PC-9 (cell line): ENCODE measurements at regions not wholly inside any gene's neighbourhood (a gene's known extent, or its start where the extent isn't known, plus 50 kb on each side); places are given as distances from the start of the nearest gene placed in this dataset.

Experiments used
- BruUV-seq: library from RNA; stranded (reverse); fragments of 400-500 nt; replicated peaks from 2 replicates; lab custom pipeline; 2021; lab: Mats Ljungman, UMichigan
- CTCF ChIA-PET: fragments of 300-600 bp; sonication (Branson Sonifier 250); formaldehyde crosslinking; loops from one replicate; lab custom pipeline; 2022; ENCODE audit warnings: antibody characterized with exemption; lab: Charles Lee
- POLR2A ChIA-PET: fragments of 300-600 bp; sonication (Branson Sonifier 250); formaldehyde crosslinking; loops from one replicate; lab custom pipeline; 2022; ENCODE audit warnings: antibody characterized with exemption; ENCODE audit not compliant: unreplicated experiment; lab: Charles Lee
- DNase-seq, 2 experiments: peaks; one replicate each; pipeline versions ENCODE4 v3.0.0 to v3.0.0-alpha.2; 2015 to 2022; ENCODE audit warnings: mixed read lengths in 1 of 2
- H2AFZ ChIP-seq: fragments of 200-600 bp; sonication (generic); 2 replicates; pipeline ENCODE4 v1.8.1; 2017; ENCODE audit warnings: antibody characterized with exemption
- H3F3A ChIP-seq: fragments of 200-600 bp; sonication (generic); 2 replicates; pipeline ENCODE4 v1.8.1; 2017; ENCODE audit warnings: antibody characterized with exemption, mild to moderate bottlenecking, low read depth; ENCODE audit not compliant: insufficient read depth
- H3K27ac ChIP-seq: fragments of 200-600 bp; sonication (generic); 2 replicates; pipeline ENCODE4 v1.6.1; 2016; ENCODE audit warnings: mixed run types
- H3K27me3 ChIP-seq: fragments of 200-600 bp; sonication (generic); 2 replicates; pipeline ENCODE4 v1.6.1; 2016; ENCODE audit warnings: low read depth, mixed run types; ENCODE audit not compliant: insufficient read depth
- H3K36me3 ChIP-seq: fragments of 200-600 bp; sonication (generic); 2 replicates; pipeline ENCODE4 v1.6.1; 2016; ENCODE audit warnings: low read depth, mixed run types
- H3K4me1 ChIP-seq: fragments of 200-600 bp; sonication (generic); replicated peaks from 2 replicates; pipeline ENCODE4 v1.6.1; 2016; ENCODE audit warnings: mixed run types; ENCODE audit not compliant: insufficient read depth
- H3K4me2 ChIP-seq: fragments of 200-600 bp; sonication (generic); 2 replicates; pipeline ENCODE4 v1.6.1; 2017; ENCODE audit warnings: mixed run types
- H3K4me3 ChIP-seq: fragments of 200-600 bp; sonication (generic); 2 replicates; pipeline ENCODE4 v1.6.1; 2016; ENCODE audit warnings: mixed run types
- H3K79me2 ChIP-seq: fragments of 200-600 bp; sonication (generic); 2 replicates; pipeline ENCODE4 v1.6.1; 2017; ENCODE audit warnings: low read depth, mixed run types
- H3K9me2 ChIP-seq: fragments of 200-600 bp; sonication (generic); 2 replicates; pipeline ENCODE4 v1.8.1; 2017; ENCODE audit warnings: mild to moderate bottlenecking; ENCODE audit not compliant: insufficient read depth
- H3K9me3 ChIP-seq: fragments of 200-600 bp; sonication (generic); 2 replicates; pipeline ENCODE4 v1.8.1; 2016; ENCODE audit warnings: low read depth; ENCODE audit not compliant: insufficient read depth
- H4K20me1 ChIP-seq: fragments of 200-600 bp; sonication (generic); 2 replicates; pipeline ENCODE4 v1.8.1; 2017; ENCODE audit not compliant: insufficient read depth
- CTCF ChIP-seq: fragments of 200-600 bp; sonication (generic); conservative IDR thresholded peaks from 2 replicates; pipeline ENCODE4 v1.6.1; 2017; ENCODE audit warnings: mixed run types, antibody characterized with exemption, mild to moderate bottlenecking, moderate library complexity
- EZH2 ChIP-seq: fragments of 200-600 bp; sonication (generic); IDR thresholded peaks from 2 replicates; pipeline ENCODE4 v1.8.0; 2017; ENCODE audit warnings: antibody characterized with exemption, low read depth
- intact Hi-C: fragments of 100-400 bp; cut with micrococcal nuclease; formaldehyde crosslinking; loops from one replicate; pipeline ENCODE4 v1.10.0; 2022; ENCODE audit not compliant: unreplicated experiment

DNA sequence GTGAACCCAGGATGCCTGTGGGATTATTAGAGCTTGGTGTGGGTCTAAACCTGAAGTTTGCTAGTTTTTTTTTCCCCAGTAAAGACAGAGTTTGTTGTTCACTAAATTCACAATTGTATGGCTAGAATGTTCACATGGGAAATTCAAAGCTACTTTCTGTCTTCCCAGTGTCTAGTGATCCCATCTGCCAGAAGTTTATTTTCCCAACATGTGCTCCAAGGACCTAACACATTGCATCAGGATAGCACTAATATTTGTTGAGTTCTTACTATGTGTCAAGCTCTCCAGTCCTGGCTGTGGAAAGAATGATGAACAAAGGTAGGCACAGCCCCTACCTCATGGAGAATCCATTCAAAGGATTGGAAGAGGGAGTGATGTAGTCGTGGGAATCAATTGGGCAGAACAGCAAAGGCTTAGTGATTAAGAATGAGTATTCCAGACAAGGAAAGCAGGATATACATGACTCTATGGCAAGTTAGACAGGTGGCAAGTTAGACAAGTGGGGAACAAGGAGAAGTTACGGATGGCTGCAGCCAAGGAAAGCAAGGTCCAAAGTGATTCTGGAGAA lies 521.5 kb upstream of the WWC1 start:
- BruUV-seq, result no TSS peak
- no peaks in the 10 kb centered on the region for H3K27me3 ChIP-seq
- H3K4me2 ChIP-seq, result no peak overlapping the region
- no peak overlapping the region for H2AFZ ChIP-seq
- no peaks in the 10 kb centered on the region for H3K4me1 ChIP-seq
- no peaks in the 10 kb centered on the region for H3K9me2 ChIP-seq
- ChIA-PET POLR2A (no interaction called here), CTCF (no interaction called here)
- intact Hi-C loops, result no loop called here
- no peak overlapping the region for H3K27ac ChIP-seq
- TF ChIP-seq EZH2 (no peak), CTCF (no peak)
- H3K36me3 ChIP-seq, result no peaks in the 10 kb centered on the region
- H3K79me2 ChIP-seq, result no peaks in the 10 kb centered on the region
- no peaks in the 10 kb centered on the region for H4K20me1 ChIP-seq
- H3F3A ChIP-seq, result no peaks in the 10 kb centered on the region
- no peak for DNase-seq
- no peak overlapping the region for H3K4me3 ChIP-seq
- H3K9me3 ChIP-seq, result peaks cover 3% of the 10 kb centered on the region; the same call in 1 of the 2 replicates

DNA sequence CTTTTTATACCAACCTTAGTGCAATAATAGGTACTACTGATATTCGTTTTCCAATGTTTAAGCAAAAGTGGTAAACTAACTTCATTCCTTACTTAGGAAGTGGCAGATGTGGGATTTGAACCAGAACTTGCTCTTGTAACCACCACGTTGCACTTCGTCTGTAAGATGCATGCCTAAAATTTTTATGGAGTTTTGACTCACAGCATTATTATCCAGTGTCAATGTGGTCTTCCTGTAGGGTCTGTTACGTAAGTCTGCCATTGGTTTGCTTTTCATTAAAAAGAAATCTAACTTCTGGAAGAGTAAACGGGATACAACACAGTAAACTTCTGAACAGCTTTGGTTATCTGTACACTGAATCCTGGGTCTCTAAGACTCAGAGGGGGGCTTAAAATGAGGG lies 521.0 kb upstream of the WWC1 start:
- Histone ChIP-seq H3K4me3 (no peak overlapping the region), H3K9me2 (no peaks in the 10 kb centered on the region), H2AFZ (no peak overlapping the region), H3F3A (no peaks in the 10 kb centered on the region), H3K36me3 (no peaks in the 10 kb centered on the region), H3K27me3 (no peaks in the 10 kb centered on the region), H3K4me2 (no peak overlapping the region), H4K20me1 (no peaks in the 10 kb centered on the region), H3K27ac (no peak overlapping the region), H3K4me1 (no peaks in the 10 kb centered on the region), H3K79me2 (no peaks in the 10 kb centered on the region), H3K9me3 (peaks cover 3% of the 10 kb centered on the region; the same call in 1 of the 2 replicates)
- CTCF ChIA-PET, result no interaction called here
- POLR2A ChIA-PET, result no interaction called here
- intact Hi-C loops, result no loop called here
- no peak for TF ChIP-seq EZH2
- no peak for TF ChIP-seq CTCF
- DNase-seq, result no peak
- no TSS peak for BruUV-seq

GRCh38 chr5:167771571-167771970 lies 519.9 kb upstream of the WWC1 start:
- no peak overlapping the region for H3K4me3 ChIP-seq
- H4K20me1 ChIP-seq, result no peaks in the 10 kb centered on the region
- CTCF ChIA-PET, result no interaction called here
- no peak for DNase-seq
- H3K4me2 ChIP-seq, result no peak overlapping the region
- H2AFZ ChIP-seq, result no peak overlapping the region
- no TSS peak for BruUV-seq
- no peaks in the 10 kb centered on the region for H3K79me2 ChIP-seq
- no peaks in the 10 kb centered on the region for H3K27me3 ChIP-seq
- no peaks in the 10 kb centered on the region for H3K9me2 ChIP-seq
- TF ChIP-seq CTCF (no peak), EZH2 (no peak)
- no peak overlapping the region for H3K27ac ChIP-seq
- H3K36me3 ChIP-seq, result no peaks in the 10 kb centered on the region
- H3K9me3 ChIP-seq, result peaks cover 3% of the 10 kb centered on the region; the same call in 1 of the 2 replicates
- POLR2A ChIA-PET, result no interaction called here
- H3F3A ChIP-seq, result no peaks in the 10 kb centered on the region
- intact Hi-C loops, result no loop called here
- no peaks in the 10 kb centered on the region for H3K4me1 ChIP-seq
